Tibial artery (tissue), 4 donors: ENCODE measurements at regions not wholly inside any gene's neighbourhood (a gene's known extent, or its start where the extent isn't known, plus 50 kb on each side); places are given as distances from the start of the nearest gene placed in this dataset.

ENCODE experiments used
- DNase-seq, 2 donors: peaks; one replicate each; pipeline ENCODE4 v3.0.0-alpha.2; 2019
- H3K27ac ChIP-seq, 2 donors: fragments of 200-600 bp; sonication (generic) in 1 of 2; 1 replicate in 1 of 2; 2 replicates in 1 of 2; pipeline ENCODE4 v1.5.1; 2018 to 2019; ENCODE audit warnings: mild to moderate bottlenecking in 1 of 2
- H3K27me3 ChIP-seq, 2 donors: fragments of 200-600 bp; sonication (generic) in 1 of 2; one replicate each; pipeline versions ENCODE4 v1.5.1 to v1.6.0; 2016 to 2019
- H3K36me3 ChIP-seq, 3 donors: fragments of 200-600 bp; sonication (generic) in 2 of 3; one replicate each; pipeline ENCODE4 v1.5.1; 2016 to 2019; ENCODE audit warnings: mild to moderate bottlenecking in 2 of 3
- H3K4me1 ChIP-seq, 4 donors: fragments of 200-600 bp; sonication (generic) in 2 of 4; 1 replicate in 3 of 4; 2 replicates in 1 of 4; pipeline ENCODE4 v1.5.1; 2016 to 2019
- H3K4me3 ChIP-seq, 2 donors: fragments of 200-600 bp; sonication (generic) in 1 of 2; 1 replicate in 1 of 2; 2 replicates in 1 of 2; pipeline ENCODE4 v1.5.1; 2018 to 2019; ENCODE audit warnings: mild to moderate bottlenecking in 2 of 2
- H3K9me3 ChIP-seq, 3 donors: fragments of 200-600 bp; sonication (generic) in 1 of 3; one replicate each; pipeline ENCODE4 v1.5.1; 2016 to 2019
- CTCF ChIP-seq, 2 experiments: fragments of 200-600 bp in 1 of 2; fragments of 450-650 bp in 1 of 2; IDR thresholded peaks; one replicate each; pipeline ENCODE4 v1.5.1; 2017 to 2019; ENCODE audit warnings: antibody characterized with exemption in 2 of 2, mild to moderate bottlenecking in 1 of 2, moderate library complexity in 1 of 2
- intact Hi-C: fragments of 100-400 bp; cut with DNase I; formaldehyde crosslinking; loops from one replicate; pipeline ENCODE4 v1.15.0; 2023; ENCODE audit warnings: low total_unique reads

DNA sequence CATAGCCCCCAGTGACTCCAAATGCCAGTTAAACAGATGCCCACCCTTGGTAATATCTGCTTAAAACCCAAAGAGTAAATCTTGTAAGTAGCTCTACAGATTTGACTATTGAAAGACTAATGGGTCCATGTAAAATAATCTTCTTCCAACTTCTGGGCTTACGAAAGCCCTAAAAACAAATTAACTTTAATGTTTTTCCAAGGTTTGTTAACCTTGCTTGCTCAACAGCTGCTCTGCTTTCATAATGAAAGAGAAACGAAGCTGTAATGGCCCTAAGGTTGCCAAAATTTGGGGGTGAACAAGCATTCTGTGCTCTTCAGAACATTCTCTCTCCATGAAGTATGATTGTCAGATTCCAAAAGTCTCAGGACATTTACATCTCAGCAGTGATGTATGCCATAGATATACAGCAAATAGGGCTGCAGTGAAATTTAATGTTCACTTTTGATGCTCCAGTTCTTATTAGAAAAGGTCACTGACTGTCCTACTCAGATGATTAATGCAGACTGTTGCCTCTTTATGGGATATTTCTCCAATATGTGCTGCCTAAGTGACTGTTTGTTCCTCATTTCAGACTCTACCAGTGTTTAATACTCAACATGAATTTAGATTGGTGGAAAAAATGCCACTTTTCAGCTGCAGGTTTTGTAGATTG, 436.3 kb upstream of the CHST9 start:
- intact Hi-C loops, result no loop called here
- H3K36me3 ChIP-seq, result no peaks in the 10 kb centered on the region
- no peak for TF ChIP-seq CTCF (IDR thresholded peaks at IDR 0.05)
- no peaks in the 10 kb centered on the region for H3K9me3 ChIP-seq
- no peak for DNase-seq
- H3K27me3 ChIP-seq, result no peaks in the 10 kb centered on the region
- H3K4me3 ChIP-seq, result no peak overlapping the region
- H3K4me1 ChIP-seq, result no peaks in the 10 kb centered on the region
- H3K27ac ChIP-seq, result no peak overlapping the region

GRCh38 chr18:27619906-27620305, 434.8 kb upstream of the CHST9 start:
- no peak for DNase-seq
- no peak for TF ChIP-seq CTCF (IDR thresholded peaks at IDR 0.05)

DNA sequence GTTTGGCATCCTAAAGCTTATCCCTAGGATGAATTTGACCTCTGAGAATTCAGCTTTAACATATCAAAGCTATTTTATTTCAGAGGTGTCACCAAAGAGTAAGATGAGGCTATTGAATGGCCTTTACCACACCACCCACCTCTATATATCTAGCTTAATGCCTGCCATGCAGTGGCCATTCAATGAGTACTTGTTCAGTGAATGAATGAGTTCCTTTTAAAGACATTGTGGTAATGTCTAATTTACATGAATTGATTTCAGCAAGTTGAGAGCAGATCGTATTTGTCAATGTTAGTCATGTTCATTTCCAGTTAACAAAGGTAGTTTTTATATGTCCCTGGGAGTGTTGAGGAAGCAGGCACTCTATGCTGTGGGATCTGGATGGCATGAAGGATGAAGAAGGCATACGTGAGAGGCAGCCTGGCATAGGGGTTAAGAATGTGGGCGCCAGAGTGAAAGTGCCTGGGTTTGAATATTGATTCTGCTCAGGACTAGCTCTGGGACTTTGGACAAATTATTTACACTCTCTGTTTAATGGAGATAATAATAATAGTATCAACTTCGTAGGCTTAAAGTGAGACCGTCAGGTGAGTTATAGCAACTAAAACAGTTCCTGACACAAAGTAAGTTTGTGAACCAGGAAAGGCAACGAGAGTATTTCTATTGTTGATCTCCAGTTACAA, 434.1 kb upstream of the CHST9 start:
- no peaks in the 10 kb centered on the region for H3K36me3 ChIP-seq

More at GRCh38 chr18:27619906-27620305, 434.8 kb upstream of the CHST9 start:
- Histone ChIP-seq H3K36me3 (no peaks in the 10 kb centered on the region), H3K9me3 (no peaks in the 10 kb centered on the region), H3K27me3 (no peaks in the 10 kb centered on the region), H3K4me3 (no peak overlapping the region), H3K27ac (no peak overlapping the region), H3K4me1 (no peaks in the 10 kb centered on the region)
- intact Hi-C loops, result no loop called here

GRCh38 chr18:27616324-27616723, 431.2 kb upstream of the CHST9 start:
- Histone ChIP-seq H3K36me3 (no peaks in the 10 kb centered on the region), H3K27ac (no peak overlapping the region), H3K4me1 (no peaks in the 10 kb centered on the region), H3K9me3 (no peaks in the 10 kb centered on the region), H3K4me3 (no peak overlapping the region), H3K27me3 (no peaks in the 10 kb centered on the region)
- no peak for DNase-seq
- intact Hi-C loops, result no loop called here
- TF ChIP-seq CTCF (IDR thresholded peaks at IDR 0.05), result no peak

More for the DNA sequence above, 434.1 kb upstream of the CHST9 start:
- no peak overlapping the region for H3K27ac ChIP-seq
- no peak overlapping the region for H3K4me3 ChIP-seq
- intact Hi-C loops, result no loop called here
- no peaks in the 10 kb centered on the region for H3K9me3 ChIP-seq
- no peak for TF ChIP-seq CTCF (IDR thresholded peaks at IDR 0.05)
- H3K4me1 ChIP-seq, result no peaks in the 10 kb centered on the region
- H3K27me3 ChIP-seq, result no peaks in the 10 kb centered on the region
- DNase-seq, result no peak

- Histone ChIP-seq H3K27me3 (no peaks in the 10 kb centered on the region), H3K4me1 (no peaks in the 10 kb centered on the region), H3K4me3 (no peak overlapping the region), H3K27ac (no peak overlapping the region), H3K9me3 (no peaks in the 10 kb centered on the region), H3K36me3 (no peaks in the 10 kb centered on the region)
- TF ChIP-seq CTCF (IDR thresholded peaks at IDR 0.05), result no peak
- no peak for DNase-seq
- intact Hi-C loops, result no loop called here
These were observed 430.1 kb upstream of the CHST9 start for GRCh38 chr18:27614951-27615844.
